Adipocyte (in vitro differentiated cells): ENCODE measurements at regions not wholly inside any gene's neighbourhood (a gene's known extent, or its start where the extent isn't known, plus 50 kb on each side); places are given as distances from the start of the nearest gene placed in this dataset.

Experiments
- DNase-seq: peaks from one replicate; pipeline ENCODE4 v3.0.0-alpha.2; 2015; ENCODE audit warnings: low read depth
- H3K27me3 ChIP-seq: replicated peaks from 2 replicates; pipeline ENCODE4 v1.7.0; 2013; ENCODE audit warnings: mild to moderate bottlenecking, low read length, moderate library complexity; ENCODE audit not compliant: control insufficient read depth, insufficient read depth
- H3K36me3 ChIP-seq: 2 replicates; pipeline ENCODE4 v1.7.0; 2013; ENCODE audit warnings: low read length, mild to moderate bottlenecking, moderate library complexity; ENCODE audit not compliant: control insufficient read depth, insufficient read depth, severe bottlenecking
- H3K4me1 ChIP-seq: 2 replicates; pipeline ENCODE4 v1.7.0; 2013; ENCODE audit warnings: mild to moderate bottlenecking, low read length, moderate library complexity; ENCODE audit not compliant: control insufficient read depth, insufficient read depth
- H3K4me3 ChIP-seq: 2 replicates; pipeline ENCODE4 v1.7.0; 2013; ENCODE audit warnings: mild to moderate bottlenecking, low read length, moderate library complexity
- H3K9ac ChIP-seq: 2 replicates; pipeline ENCODE4 v1.7.0; 2013; ENCODE audit warnings: mild to moderate bottlenecking, low read length, moderate library complexity
- H3K9me3 ChIP-seq: 2 replicates; pipeline ENCODE4 v1.7.0; 2013; ENCODE audit warnings: mild to moderate bottlenecking, low read length, moderate library complexity; ENCODE audit not compliant: control insufficient read depth

DNA sequence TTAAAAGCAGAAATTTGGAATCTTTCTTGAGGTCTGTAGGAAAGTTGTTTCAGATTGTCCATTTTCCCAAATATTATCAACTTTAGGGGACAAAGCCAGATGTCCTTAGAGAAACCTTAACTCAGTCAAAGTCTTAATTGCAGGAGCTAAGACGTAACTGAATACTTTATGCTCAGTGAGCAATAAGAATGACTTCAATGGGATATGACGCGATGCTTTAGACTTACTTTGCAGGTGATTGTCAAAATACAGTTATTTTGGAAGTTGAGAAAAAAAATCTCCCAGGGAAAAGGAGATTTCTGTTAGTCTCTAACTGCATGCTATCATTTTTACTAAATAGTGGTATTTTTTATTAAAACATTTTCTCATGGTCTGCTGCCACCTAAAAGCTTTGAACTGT lies 750.9 kb upstream of the STXBP6 start:
- no peak overlapping the region for H3K9ac ChIP-seq
- no peaks in the 10 kb centered on the region for H3K36me3 ChIP-seq
- no peaks in the 10 kb centered on the region for H3K27me3 ChIP-seq
- no peak overlapping the region for H3K4me3 ChIP-seq
- no peaks in the 10 kb centered on the region for H3K4me1 ChIP-seq
- no peaks in the 10 kb centered on the region for H3K9me3 ChIP-seq
- DNase-seq: no peak

DNA sequence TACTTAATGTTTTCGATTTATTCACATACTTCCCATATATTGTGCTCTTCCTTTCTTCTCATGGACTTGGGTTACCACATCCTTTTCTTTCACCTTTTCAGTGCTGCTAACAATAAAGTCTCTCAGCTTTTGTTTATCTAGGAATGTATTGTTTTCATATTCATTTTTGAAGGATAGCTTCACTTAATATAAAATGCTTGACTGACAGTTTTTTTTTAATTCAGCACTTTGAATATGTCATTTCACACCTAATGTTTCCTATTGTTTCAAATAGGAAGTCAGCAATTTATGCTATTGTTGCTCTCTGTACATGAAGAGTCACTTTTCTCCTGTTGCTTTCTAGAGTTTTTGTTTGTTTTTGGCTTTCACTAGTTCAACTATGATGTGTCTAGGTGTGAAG lies 738.3 kb upstream of the STXBP6 start:
- no peaks in the 10 kb centered on the region for H3K27me3 ChIP-seq
- no peak overlapping the region for H3K4me3 ChIP-seq
- no peak for DNase-seq
- no peaks in the 10 kb centered on the region for H3K36me3 ChIP-seq
- H3K9me3 ChIP-seq: peaks cover 6% of the 10 kb centered on the region
- H3K9ac ChIP-seq: no peak overlapping the region
- no peaks in the 10 kb centered on the region for H3K4me1 ChIP-seq

DNA sequence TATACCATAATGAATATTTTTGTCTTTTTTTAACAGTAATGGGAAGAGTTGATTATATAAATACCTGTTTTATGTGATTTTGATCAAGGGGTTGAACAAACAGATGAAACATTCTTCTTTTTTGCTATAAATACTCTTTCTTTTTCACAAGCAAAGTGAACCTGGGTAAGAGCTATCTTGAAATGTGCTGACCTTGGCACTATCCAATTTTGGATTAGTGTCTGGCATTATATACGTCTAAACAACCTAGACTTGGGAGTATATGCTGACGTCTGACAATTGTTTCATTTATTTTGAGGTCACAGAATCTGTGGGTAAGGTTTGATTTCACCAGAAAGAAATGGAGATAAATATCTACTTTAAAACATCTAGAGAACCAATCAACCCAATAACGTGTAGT lies 716.0 kb upstream of the STXBP6 start:
- Histone ChIP-seq H3K9me3 (no peaks in the 10 kb centered on the region), H3K27me3 (peaks cover 3% of the 10 kb centered on the region), H3K9ac (no peak overlapping the region), H3K4me1 (no peaks in the 10 kb centered on the region), H3K4me3 (no peak overlapping the region), H3K36me3 (no peaks in the 10 kb centered on the region)
- no peak for DNase-seq

DNA sequence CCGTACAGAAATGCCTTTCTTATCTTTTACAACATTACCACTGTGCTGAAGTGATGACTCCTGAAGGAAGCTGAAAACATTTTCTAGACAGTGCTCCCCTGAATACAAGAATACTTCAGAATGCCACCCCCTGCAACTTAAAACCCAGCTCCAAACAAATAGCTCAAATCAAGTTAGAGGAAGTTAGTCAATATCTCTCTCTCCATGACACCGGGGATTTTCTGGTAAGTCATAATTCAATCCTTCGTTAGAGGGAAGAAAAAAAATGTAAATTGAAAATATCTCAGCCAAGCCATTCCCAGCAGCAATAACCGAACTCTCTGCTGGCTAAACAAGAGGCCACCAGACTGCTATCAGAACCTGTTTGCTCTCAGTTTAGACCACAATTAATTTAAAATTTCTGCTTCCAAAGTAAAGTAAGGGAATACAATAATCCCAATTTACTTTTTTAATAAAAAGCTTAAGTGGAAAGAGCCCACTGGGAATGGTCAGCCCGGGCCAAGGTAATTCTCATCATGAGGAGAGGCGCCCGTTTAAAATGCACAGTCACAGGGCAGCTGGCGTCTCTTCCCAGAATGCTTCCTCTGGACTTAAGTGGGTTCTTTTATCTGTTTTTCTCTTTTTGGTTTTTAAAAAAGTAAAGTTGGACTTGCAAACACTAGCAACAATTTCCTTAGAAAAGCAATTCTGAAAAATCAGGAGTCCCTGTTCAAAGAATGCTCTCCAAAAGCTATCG lies 710.1 kb upstream of the STXBP6 start:
- H3K4me3 ChIP-seq: no peak overlapping the region
- no peak overlapping the region for H3K9ac ChIP-seq
- H3K9me3 ChIP-seq: no peaks in the 10 kb centered on the region
- DNase-seq: no peak
- H3K36me3 ChIP-seq: no peaks in the 10 kb centered on the region
- H3K27me3 ChIP-seq: peaks cover 3% of the 10 kb centered on the region
- peaks cover 12% of the 10 kb centered on the region for H3K4me1 ChIP-seq

DNA sequence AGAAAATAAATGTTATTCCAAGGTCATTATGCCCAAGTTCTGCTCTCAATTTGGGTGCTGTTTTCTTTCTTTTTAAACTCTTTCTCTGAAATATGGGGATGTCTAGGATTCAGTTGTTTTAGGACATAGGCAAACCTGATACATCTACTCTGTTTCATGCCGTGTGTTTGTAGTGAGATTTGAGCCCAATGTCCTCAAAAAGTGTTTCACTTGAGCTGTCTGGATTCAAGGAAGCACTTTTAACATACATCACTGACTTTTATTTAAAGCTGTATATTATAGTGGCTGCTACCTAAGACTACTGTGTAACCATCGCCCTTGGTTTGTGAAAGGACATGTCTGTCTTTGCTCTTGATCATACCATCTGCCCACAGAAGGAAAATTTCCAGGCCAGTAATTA lies 709.3 kb upstream of the STXBP6 start:
- Histone ChIP-seq H3K9ac (no peak overlapping the region), H3K4me3 (no peak overlapping the region), H3K36me3 (no peaks in the 10 kb centered on the region), H3K9me3 (no peaks in the 10 kb centered on the region), H3K4me1 (peaks cover 12% of the 10 kb centered on the region), H3K27me3 (peaks cover 3% of the 10 kb centered on the region)
- DNase-seq: no peak

DNA sequence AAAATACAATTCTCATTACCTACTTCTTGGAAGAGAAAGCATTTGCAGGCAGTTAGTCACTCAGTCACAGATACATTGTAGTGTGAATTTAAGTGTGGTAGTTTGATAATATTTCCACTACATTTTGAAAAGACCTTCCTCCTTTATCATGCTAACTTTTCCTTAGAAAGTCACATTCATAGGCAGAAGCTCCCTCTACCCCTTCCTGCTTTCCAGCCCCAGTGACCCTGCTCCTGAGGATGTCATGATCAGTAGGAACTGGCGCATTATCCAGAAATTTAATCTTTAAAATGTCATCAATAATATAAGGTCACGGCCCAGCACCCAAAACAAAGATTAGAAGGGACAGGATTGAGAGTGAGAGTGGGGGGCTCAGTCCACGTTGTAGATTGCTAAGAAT lies 707.4 kb upstream of the STXBP6 start:
- Histone ChIP-seq H3K9ac (no peak overlapping the region), H3K27me3 (peaks cover 3% of the 10 kb centered on the region), H3K4me1 (peaks cover 12% of the 10 kb centered on the region), H3K36me3 (no peaks in the 10 kb centered on the region), H3K4me3 (no peak overlapping the region), H3K9me3 (no peaks in the 10 kb centered on the region)
- no peak for DNase-seq

DNA sequence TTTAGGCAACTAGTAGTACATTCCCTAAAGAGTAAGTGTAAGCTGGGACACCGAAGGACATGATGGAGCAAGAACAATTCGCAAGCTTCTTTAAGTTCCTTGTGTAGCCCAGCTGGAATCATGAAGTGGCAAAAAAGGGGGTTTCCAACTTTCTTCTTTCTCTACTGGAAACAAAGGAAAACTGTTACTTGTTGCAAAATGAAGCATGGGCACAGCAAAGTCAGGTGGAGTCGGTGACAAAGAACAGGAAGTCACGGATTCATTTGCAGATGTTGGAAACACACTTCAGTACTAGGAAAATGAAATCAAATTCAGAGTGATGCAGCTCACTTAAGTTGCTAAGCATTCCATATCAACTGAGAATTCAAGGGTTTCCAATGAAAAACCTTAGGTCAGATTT lies 706.9 kb upstream of the STXBP6 start:
- Histone ChIP-seq H3K4me3 (no peak overlapping the region), H3K4me1 (peaks cover 12% of the 10 kb centered on the region), H3K9me3 (no peaks in the 10 kb centered on the region), H3K27me3 (peaks cover 3% of the 10 kb centered on the region), H3K9ac (no peak overlapping the region), H3K36me3 (no peaks in the 10 kb centered on the region)
- DNase-seq: no peak

DNA sequence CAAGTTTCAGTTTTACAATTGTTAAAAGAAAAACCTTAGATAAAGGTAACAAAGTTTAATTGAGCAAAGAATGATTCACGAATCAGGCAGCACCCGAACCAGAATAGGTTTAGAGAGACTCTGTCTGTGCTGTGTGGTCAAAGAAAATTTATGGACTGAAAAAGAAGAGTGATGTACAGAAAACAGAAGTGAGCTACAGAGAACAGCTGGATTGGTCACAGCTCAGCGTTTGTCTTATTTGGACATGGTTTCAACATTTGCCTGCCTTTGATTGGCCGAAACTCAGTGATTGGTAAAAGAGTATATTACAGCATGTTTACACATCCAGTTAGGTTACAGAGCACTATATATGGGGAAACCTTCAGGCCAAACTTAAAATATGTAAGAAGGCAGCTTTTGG lies 703.2 kb upstream of the STXBP6 start:
- no peak for DNase-seq
- Histone ChIP-seq H3K36me3 (no peaks in the 10 kb centered on the region), H3K27me3 (no peaks in the 10 kb centered on the region), H3K4me1 (no peaks in the 10 kb centered on the region), H3K9me3 (no peaks in the 10 kb centered on the region), H3K4me3 (no peak overlapping the region), H3K9ac (no peak overlapping the region)

DNA sequence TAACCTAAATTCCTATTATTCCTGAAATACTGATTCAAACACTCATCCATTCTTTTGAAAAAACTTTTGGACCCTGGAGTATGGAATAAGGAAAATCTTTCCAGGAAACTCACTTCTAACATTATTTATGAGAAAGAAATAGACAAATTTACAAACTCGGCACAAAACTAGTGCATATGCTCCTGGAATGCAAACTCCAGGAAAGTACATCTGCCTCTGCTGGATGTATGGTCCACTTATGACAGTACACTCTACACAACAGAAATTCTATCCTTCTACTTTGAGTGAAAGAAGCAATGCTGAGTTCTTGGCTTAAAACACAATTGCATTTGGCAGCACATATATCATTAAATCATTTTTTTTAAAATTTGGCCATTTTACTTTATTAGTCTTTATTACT lies 700.5 kb upstream of the STXBP6 start:
- no peak overlapping the region for H3K9ac ChIP-seq
- H3K27me3 ChIP-seq: no peaks in the 10 kb centered on the region
- no peaks in the 10 kb centered on the region for H3K36me3 ChIP-seq
- no peak for DNase-seq
- no peaks in the 10 kb centered on the region for H3K4me1 ChIP-seq
- no peaks in the 10 kb centered on the region for H3K9me3 ChIP-seq
- no peak overlapping the region for H3K4me3 ChIP-seq
